HG03460 (cell line): ENCODE measurements at regions not wholly inside any gene's neighbourhood (a gene's known extent, or its start where the extent isn't known, plus 50 kb on each side); places are given as distances from the start of the nearest gene placed in this dataset.
"Not testable (repeated sequence)": the region's sequence is repeated elsewhere in the genome, so short reads cannot be mapped to it uniquely, and the experiment has no call there.

Experiments
- ATAC-seq: cut with Tn5 transposase; IDR thresholded peaks from one replicate; pipeline ENCODE4 v1.9.1; 2021; ENCODE audit not compliant: unreplicated experiment

DNA sequence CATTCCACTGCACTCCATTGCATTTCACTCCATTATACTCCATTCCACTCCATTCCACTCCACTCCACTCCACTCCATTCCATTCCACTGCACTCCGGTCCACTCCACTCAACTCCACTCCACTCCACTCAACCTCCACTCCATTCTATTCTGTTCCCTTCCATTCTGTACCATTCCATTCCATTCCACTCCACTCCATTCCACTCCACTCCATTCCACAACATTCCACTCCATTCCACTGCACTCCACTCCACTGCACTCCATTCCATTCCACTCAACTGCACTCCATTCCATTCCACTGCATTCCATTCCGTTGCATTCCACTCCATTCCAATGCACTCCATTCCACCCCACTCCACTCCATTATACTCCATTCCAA lies 2565.3 kb upstream of the TPTE start:
- ATAC-seq, result not testable (repeated sequence)

GRCh38 chr21:7956998-7957712 lies 2564.2 kb upstream of the TPTE start:
- not testable (repeated sequence) for ATAC-seq

- no peak for ATAC-seq
Observed at GRCh38 chr21:7957713-7958064, 2563.7 kb upstream of the TPTE start.
